ENCODE measurements at regions not wholly inside any gene's neighbourhood (a gene's known extent, or its start where the extent isn't known, plus 50 kb on each side); places are given as distances from the start of the nearest gene placed in this dataset.

DNA sequence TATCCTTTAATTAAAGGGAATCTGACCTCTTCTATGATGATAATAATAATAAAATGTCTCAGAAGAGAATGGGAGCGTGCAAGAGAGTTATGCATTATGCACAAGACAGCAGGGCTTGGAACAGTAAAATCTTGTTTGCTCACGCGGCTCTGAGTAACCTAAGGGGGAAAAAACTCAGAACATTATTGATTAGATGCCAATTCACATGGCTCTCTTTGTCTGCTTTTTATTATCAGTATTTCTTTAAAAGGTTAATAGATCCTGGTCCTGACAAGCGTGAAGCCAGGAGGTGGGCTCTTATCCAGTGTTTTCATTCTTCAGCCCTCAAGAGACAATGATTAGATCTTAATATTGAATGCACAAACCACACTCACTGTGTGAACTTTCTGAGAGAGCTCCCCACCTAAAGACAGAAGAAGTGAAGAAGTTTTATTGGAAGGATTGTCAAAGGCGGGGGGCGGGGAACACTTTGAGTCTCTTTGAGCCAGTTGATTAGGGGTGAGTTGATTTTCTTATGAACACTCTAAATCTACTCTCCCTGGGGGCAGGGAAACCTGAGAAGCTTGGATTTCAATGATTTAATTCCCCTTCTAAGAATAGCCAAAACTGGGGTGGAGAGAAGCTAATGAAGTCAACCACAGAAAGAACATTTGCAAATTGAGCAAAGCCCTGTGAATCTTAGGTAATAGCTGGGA, 127.5 kb upstream of the CTAGE1 start:
- DNase-seq = no peak

DNA sequence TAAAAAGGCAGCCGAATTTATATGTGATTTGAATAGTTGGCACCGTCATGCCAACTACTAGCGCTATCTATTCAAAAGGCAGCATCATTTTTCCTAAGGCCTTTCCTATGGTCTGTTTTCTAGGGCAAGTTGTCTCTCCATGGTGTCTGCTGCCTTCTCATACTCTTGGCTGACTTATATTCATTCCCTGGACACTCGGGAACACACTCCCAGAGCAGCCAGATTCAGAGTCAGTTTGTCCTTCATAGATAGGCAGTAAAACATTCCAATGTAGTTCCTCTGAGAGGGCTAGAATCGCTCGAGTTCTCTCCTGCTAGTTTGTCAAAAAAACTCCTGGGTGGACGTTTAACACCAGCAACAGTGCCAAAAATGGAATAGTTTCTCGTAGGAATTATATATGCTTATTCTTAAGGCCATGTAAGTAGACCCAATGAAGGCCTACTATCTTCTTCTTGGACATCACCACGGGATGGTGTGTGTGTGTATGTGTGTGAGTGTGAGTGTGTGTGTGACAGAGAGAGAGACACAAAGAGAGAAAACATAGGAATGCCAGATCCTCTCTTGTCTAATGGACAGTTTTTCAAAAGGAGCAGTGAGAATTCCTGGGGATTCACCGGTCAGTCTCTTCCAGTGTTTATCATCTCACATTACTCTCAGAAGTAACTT, 129.3 kb upstream of the CTAGE1 start:
- no peak for DNase-seq

DNA sequence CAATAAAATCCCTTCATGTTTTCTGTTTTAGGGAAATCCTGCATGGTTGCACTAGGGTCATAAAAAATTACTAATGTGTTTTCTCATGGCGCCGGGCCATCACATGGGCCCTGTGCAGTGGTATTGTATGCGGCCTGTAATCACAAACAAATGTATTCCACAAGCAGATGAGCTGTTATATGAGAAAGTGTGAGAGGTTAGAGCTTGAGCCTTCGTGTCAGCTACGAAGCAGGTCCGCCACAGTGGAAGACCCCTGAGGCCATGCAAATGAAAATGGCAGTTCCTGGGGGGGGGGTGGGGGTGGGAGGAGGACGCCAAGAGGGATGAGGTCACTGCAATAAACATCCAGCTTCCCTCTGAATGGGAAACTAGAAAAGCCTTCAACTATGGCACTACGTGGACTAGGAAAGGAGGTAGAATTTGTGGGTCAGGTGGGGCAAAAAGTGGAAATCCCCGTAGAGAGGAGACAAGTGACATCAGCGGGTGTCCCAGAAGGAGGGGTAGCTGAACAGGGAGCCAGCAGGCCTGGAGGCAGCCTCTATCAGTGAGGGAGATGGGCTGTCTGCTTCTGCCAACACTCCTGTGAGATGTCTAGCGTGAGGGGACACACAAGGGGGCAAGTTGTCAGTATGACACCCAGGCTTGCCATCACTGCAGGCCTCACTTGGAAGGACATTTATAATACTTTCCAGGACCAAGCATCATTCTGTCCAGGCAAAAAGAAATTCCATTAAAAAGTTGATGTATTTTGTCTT, 130.3 kb upstream of the CTAGE1 start:
- no peak for DNase-seq

DNA sequence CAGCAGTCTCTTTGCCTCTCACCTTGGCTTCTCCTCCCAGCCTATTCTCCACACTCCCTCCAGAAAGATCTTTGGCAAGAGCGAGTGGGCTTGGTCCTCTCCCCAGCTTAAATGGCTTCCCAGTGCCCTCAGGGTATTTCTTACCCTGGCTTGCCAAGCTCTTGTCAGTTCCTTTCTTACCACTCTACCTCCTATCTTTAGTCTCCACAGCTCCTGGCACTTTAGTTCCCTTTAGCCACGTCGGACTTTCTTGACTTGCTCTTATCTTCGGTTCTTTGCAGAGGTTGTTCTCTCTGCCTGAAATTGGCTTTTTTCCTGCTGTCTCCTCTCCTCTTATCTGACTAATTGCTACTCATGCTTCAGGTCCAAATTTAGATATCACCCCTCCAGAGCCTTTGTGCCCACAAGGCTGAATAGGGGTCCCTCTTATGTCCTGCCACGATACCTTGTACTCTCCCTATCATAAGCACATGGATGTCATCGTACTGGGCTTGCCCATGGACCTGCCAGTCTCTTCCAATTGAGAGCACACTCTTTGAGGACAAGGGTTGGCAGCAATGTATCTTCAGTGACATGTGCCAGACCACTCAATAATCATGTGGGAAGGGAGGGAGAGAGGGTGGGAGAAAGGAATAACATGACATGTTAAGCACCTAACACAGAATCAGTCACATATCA, 131.7 kb upstream of the CTAGE1 start:
- no peak for DNase-seq

DNA sequence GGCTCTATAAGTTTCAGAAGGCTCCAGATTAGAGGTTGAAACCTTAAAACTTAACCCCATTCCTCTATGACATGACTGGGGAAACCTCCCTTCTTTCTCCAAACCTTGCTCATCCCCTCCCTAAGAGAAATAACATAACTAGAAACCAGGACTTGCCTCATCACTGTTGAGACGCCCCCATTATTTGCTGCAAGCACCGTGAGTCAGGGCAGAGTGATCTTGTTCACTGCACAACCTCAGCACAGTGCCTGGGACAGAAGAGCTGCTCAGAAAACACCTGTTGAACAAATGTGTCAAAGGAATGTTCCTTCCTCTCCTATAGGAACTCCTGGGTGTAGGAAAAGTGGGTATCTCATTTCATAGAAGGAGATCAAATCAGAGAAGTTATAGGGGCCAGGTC, 132.7 kb upstream of the CTAGE1 start:
- no peak for DNase-seq

DNA sequence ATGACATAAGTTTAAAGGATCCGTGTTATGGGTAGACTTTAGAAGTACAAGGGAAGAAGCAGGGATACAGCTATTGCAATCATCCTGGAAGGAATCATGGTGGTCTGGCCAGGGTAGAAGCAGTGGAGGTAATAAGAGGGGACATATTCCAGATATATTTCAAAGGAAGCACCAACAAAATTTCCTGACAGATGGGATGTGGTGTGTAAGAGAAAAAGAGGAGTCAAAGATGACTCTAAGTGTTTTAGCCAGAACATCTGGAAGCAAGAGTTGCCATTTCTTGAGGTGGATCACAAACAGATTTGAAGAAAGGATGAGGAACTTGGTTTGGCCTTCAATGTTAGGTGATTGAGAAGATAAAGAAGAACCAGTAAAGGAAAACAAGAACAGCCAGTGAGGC, 133.1 kb upstream of the CTAGE1 start:
- no peak for DNase-seq

DNA sequence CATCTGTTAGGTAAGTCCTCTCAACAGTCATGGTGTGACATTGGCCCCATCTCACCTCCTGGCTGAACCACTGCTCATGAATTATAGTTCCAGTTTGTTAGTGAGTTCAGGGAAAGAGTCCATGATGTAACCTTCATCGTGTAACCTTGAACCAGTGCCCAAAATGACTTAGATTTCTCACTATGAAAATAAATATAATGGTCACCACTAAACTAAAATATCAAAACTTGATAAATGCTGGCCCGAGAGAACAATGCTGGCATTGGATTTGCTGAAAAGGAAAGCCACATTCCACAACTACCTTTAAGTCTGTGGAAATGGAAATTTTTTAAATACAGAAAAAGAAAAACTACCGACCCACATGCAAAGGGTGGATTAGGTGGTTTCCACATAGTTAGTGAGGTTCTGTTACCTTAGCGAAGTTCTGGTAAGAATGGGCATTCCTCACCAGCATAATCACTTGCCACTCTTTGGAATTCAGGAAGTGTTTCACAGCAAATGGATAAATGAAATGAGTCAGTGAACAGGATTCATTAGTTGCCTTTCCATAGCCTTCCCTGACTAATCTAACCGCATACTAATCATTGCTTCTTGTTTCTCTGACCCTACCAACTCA, 133.9 kb upstream of the CTAGE1 start:
- DNase-seq = no peak

DNA sequence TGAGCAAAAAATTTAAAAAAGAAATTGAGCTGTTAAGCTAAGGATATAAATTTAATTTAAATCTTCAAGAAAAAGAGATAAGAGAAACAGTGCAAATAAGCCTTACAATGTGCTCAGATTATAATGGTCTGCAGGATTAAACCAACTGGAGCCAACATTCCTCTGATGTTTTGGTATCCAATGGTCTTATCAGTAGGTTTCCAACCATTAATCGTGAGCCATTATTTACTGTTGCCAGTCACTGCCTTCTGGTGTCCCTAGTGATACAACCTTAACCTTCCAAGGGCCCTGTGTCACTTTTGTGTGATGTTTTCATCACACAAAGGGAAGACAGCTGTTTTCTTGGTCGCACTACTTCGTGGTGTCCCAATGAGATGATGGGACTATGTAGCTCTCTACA, 134.5 kb upstream of the CTAGE1 start:
- DNase-seq = no peak

DNA sequence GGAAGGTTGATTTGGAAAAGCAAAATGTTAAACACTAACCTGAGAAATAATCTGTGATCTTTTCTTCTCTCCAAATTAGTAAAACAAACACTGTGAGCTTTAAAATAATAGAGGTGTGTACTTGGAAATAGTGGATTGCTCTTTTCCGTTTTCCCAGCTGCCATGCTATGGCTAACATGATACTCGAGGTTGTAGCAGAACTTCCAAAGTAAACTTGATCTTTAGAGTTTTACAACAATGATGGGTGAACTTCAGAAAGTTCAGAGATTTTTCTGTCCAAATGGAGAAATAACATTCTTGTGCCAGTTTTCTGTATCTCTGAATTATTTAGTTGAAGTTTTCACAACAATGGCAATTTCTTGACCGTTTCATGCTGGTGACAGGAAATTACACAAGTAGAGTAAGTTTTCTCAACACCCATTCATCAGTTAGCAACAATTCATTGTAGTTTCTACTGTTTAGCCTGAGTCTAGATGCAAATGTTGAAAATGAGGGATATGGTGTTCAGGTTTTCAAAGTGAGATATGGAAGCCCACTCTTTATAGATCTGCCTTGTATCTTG, 135.3 kb upstream of the CTAGE1 start:
- no peak for DNase-seq

DNA sequence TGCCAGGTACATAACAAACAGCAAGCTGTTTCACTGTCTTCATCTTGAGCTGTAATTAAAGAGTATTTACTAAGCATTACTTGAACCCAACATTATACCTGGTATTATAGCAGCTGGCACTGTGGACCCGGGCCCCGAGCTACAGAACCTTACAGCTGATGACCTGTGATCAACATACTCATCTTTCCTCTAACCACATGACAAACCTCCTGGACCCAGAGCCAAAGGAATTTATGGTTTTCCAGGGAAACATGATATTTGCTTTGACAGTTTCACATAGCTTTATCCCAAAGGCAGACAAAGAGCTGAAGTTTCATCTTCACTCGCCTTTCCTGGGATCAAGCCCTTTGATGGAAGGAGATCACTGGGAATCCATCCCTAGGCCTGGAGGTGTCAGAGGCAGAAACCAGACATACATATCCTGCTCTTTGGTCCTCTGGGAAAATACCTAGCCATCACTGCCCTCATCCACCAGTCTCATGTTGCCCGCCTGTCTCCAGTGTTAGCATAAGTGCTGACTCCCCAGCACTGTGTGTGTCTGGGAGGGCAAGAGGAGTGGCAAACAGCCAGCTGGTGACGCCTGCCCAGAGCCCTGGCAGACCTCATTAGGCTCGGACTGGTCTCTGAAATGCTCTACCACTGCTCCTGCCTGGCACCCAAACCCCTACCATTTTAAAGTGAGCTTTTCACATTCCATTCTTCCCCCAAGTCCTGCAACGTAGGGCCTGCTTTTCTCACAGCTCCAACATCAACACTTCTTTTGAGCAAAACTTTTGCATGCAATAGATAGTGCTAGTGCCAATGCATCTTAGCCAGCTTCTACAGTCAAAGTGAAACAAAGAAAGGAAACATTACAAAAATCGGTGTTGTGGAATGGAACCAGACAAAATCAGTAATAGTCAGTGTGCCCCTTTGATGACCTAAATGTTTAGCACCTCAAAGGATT, 138.8 kb upstream of the CTAGE1 start:
- no peak for DNase-seq

DNA sequence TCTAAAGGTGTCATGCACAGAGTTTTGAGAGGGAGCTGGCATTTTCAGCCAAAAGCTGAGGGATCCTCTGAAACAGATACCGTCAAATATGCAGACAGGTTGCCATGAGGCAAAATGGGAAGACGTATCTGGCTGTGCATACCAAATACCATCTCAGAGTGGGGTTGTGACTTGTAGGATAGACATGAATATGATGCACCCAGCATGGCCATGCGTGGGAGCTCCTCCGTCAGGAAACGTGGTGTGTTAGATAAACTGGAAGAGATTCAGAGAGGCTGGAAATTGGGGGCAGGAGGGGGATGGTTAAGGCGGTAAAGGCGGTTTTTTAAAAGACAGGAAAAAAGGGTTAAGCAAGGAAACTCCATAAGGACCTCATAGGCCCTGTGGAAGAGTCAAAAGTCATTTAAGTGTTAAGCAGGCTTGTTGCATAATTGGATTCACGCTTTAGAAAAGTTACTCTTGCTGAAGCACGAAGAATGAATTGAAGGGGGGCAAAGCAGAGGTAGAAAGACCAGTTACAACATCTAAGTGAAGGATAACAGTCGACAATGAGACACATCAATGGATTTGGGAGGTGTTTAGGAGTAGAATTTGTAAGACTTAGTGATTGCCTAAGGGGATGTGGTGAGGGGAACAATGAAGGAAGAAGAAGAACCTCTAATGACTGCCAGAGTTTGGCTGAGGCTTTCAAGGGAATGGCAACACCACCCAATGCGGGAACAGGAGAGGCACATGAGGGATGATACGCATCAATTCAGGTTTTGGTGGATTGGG, 139.6 kb upstream of the CTAGE1 start:
- no peak for DNase-seq

DNA sequence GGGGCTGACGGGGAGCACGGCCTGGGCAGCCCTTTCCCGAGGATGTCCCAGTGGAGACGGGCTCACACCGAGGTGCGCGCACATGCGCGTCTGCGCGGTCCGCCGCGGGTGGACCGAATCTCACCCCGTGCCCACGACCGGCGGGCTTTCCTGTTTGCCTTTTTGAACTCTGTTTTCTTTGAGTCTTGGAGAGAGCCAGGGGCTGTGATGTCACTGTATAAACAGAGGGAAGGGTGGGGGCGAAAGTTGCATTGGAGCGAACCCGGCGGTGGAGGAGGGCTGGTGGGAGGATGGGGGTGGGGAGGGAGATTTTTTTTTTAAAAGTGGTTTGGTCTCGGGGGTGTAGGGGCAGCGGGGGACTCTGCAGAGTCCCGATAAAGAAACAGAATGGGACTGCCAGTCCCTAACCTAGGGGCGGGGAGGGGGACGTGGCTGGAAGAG, 141.2 kb upstream of the CTAGE1 start:
- no peak for DNase-seq

DNA sequence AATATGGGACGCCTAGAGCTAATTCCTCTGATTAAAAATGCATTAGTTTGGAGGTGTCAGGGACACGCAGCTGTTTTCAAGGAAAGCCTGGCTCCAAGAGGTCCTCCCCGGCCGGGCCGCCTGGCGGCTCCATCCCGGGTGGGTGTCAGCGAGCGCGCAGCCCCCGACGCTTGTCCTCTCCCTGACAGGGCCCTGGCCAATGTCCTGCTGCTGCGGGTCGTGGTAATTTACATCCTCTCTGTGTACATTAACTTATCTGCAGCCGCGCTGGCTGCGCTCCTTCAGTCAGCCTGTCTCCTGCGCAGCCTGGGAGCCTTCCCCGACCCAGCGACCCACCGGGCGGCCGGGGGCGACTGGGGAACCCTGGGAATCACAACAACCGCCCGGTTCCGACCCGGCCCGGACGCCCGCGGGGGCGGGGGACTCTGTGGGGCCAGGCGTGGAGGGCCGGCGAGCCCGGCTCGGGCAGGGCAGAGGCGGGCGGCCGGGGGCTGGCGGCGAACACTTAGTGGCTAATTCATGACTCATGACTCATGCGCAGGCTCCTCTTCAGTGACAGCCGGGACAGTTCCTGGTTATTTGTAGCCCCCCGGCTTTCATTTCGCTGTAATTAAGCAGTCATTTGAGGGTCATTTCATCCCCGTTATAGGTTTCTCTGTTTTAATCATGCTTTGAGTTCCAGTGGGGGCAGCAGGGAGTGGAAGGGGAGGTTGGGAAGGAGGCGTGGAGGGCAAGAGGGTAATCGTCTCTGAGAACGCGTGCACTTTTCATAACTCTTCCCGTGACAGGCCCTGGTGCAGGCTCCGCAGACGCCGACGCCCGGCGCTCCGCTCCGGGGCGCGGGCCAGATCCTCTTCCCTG, 141.9 kb upstream of the CTAGE1 start:
- DNase-seq = no peak

DNA sequence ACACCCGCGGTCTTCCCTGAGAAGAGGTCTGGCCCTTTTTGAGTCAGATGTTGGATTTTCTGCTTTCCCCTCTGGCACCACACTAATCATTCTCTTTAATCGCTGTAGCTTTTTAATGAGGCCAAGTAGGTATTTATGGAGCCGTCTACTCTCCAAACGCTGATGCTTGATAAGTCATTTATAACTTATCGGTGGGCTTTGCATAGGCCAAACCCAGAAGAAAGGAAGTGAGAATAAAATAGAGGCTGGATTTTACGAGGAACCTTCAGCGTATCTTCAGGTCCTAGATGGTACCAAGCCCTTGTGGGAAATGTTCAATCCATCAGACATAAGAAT, 142.5 kb upstream of the CTAGE1 start:
- no peak for DNase-seq

DNA sequence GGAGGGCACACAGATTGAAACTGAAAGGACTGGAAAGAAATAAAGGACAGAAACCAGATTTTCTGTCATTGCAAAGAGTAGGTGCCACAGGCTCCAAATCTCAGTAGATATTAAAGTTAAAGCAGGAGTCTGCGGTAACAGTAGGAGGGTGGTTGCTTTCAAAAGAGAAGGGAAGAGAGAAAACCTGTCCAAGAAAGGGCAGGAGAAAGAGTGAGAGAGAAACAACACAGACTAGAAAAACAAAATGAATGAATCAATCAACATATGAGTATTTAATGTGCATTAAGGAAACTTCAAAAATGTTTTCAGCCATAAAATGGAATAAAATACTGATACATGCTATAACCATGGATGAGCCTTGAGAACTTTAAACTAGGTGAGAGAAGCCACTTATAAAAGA, 143.1 kb upstream of the CTAGE1 start:
- DNase-seq = no peak

DNA sequence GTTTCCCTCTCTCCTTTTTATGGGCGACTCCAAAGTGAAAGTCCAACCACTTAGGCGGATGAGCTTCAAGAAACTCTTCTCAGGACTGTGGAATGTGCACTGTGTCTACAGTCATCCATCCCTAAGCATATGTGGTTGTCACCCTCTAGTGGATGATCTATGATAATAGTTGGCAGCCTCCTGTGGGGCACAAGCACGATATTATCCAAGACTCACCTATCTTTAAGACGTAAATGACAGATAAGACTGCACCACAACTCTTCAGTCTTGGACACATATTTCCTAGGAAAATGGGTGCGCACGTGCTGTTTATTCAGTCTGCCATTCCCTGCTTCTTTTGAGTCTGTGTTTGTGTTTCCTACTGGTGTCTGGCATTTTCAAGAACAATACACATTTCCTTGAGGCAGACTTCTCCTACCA, 145.5 kb upstream of the CTAGE1 start:
- no peak for DNase-seq

DNA sequence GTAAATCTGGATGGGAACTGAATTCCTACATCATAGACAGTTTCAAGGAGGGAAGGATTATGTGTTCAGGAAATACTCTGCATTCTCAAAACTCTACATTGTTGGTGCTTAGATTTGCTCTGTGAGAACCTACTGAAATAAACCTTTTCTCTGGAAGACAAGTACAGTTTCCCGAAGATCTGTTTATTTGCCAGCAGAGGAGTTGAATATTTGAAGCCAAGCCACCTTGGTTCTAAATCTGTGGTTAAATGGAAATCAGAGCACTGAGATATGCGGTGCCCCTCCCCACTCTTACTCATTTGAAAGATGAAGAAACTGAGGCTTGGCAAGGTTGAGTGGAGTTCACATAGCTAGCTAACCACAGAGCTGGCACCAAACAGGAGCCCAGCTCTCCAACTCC, 146.3 kb upstream of the CTAGE1 start:
- DNase-seq = no peak

DNA sequence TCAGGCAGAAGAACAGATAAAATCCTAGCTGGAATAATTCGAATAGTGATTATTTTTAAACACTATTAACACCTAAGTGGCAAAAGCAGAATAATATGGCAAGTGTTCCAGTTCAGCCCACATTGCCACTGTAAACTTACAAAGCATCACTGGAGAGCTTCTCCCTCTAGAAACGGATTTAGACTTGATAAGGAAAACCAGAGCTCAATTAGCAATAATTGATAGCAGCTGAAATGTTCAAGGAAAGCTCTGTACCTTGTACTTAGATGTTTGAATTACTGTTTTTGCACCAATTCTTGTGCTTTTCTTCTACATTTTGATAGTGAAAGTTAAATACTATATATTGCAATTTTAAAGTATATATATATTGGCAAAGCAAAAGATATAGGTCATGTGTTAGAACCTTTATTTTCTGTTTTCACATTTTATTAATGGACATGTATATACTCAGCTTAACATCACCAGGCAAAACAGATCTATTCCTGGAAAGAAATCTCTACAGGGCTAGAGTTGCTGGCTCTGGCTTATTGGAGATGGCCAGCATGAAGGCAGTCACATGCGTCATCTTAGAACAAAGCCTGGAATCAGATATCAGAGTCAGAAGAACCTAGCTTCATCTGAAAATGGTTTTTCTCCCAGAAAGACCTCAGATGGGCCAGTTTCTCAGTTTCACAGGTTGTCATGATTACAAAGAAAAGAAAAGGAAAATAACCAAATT, 149.1 kb upstream of the CTAGE1 start:
- no peak for DNase-seq

DNA sequence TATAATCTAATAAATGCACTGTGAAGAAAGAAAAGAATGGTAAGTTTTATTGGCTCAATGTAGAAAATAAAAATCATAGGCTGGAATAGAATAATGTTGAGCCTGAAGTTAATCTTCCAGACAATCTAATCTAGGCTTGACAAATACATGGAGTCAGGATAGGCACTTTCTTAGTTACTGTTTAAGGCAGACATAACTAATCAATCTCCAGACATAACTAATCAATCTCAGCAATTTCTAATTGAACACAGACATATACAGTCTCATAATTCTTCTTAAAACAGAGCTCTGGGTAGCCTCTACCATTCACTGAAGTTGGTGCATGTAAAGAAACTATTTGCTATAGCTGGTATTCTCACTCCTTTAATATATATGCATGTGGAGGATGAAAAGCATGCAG, 150.1 kb upstream of the CTAGE1 start:
- no peak for DNase-seq
